ENCODE measurements at regions not wholly inside any gene's neighbourhood (a gene's known extent, or its start where the extent isn't known, plus 50 kb on each side); places are given as distances from the start of the nearest gene placed in this dataset.

GRCh38 chr4:33425936-33426335 is 2705.8 kb downstream of the PCDH7 start:
- in situ Hi-C loops (cut with HindIII; ENCODE audit: low pct_unique_long_range_greater_than_20kb, low sequenced_read_pairs) (no loop called here), intact Hi-C loops (cut with micrococcal nuclease; ENCODE audit: unreplicated experiment) (no loop called here)
- H3K36me3 ChIP-seq (ENCODE audit: control insufficient read depth, insufficient read depth, low read length) = no peaks in the 10 kb centered on the region; the same call in 1 of the 2 replicates
- no peaks in the 10 kb centered on the region for H3K27me3 ChIP-seq (ENCODE audit: control insufficient read depth, insufficient read depth, low read length)
- CTCF ChIA-PET = no interaction called here
- H3K9me3 ChIP-seq (ENCODE audit: control insufficient read depth, insufficient read depth, low read depth, low read length) = no peaks in the 10 kb centered on the region
- TF ChIP-seq POLR2AphosphoS5 (IDR thresholded peaks at IDR 0.05; ENCODE audit: low read depth, low read length) (no peak), CTCF (IDR thresholded peaks at IDR 0.05) (no peak), TCF7L2 (IDR thresholded peaks at IDR 0.05; ENCODE audit: low read depth, low read length) (no peak), SIN3A (IDR thresholded peaks at IDR 0.05; ENCODE audit: borderline replicate concordance, insufficient read depth, low read depth, low read length) (no peak), REST (IDR thresholded peaks at IDR 0.05; ENCODE audit: insufficient read depth in 1 of 2, low read depth in 2 of 2, low read length in 1 of 2) (no peak)
- DNase-seq (ENCODE audit: low read depth, low spot score) (no peak), ATAC-seq (no peak)
- POLR2A ChIA-PET = no interaction called here
- no peak overlapping the region for H3K27ac ChIP-seq (ENCODE audit: low read length)
- H3K4me1 ChIP-seq (ENCODE audit: control insufficient read depth, insufficient read depth, low read length) = no peaks in the 10 kb centered on the region
- no peak overlapping the region for H3K4me3 ChIP-seq (ENCODE audit: low read depth in 2 of 2, low read length in 2 of 2)
- no TSS peak for BruUV-seq (replicated peaks)

GRCh38 chr4:33427676-33428075 is 2707.5 kb downstream of the PCDH7 start:
- Histone ChIP-seq H3K9me3 (ENCODE audit: control insufficient read depth, insufficient read depth, low read depth, low read length) (no peaks in the 10 kb centered on the region), H3K4me3 (ENCODE audit: low read depth in 2 of 2, low read length in 2 of 2) (no peak overlapping the region), H3K27ac (ENCODE audit: low read length) (no peak overlapping the region), H3K36me3 (ENCODE audit: control insufficient read depth, insufficient read depth, low read length) (no peaks in the 10 kb centered on the region; the same call in 1 of the 2 replicates), H3K4me1 (ENCODE audit: control insufficient read depth, insufficient read depth, low read length) (no peaks in the 10 kb centered on the region), H3K27me3 (ENCODE audit: control insufficient read depth, insufficient read depth, low read length) (no peaks in the 10 kb centered on the region)
- no peak for DNase-seq (ENCODE audit: low read depth, low spot score)
- no TSS peak for BruUV-seq (replicated peaks)
- ChIA-PET CTCF (no interaction called here), POLR2A (no interaction called here)
- intact Hi-C loops (cut with micrococcal nuclease; ENCODE audit: unreplicated experiment) = no loop called here
- ATAC-seq = no peak
- TF ChIP-seq SIN3A (IDR thresholded peaks at IDR 0.05; ENCODE audit: borderline replicate concordance, insufficient read depth, low read depth, low read length) (no peak), CTCF (IDR thresholded peaks at IDR 0.05) (no peak), TCF7L2 (IDR thresholded peaks at IDR 0.05; ENCODE audit: low read depth, low read length) (no peak), REST (IDR thresholded peaks at IDR 0.05; ENCODE audit: insufficient read depth in 1 of 2, low read depth in 2 of 2, low read length in 1 of 2) (no peak), POLR2AphosphoS5 (IDR thresholded peaks at IDR 0.05; ENCODE audit: low read depth, low read length) (no peak)
- in situ Hi-C loops (cut with HindIII; ENCODE audit: low pct_unique_long_range_greater_than_20kb, low sequenced_read_pairs) = no loop called here

Data from Panc1 (cell line).